ENCODE measurements at regions not wholly inside any gene's neighbourhood (a gene's known extent, or its start where the extent isn't known, plus 50 kb on each side); places are given as distances from the start of the nearest gene placed in this dataset.

GRCh38 chr2:111617299-111618225, 266.4 kb downstream of the ANAPC1 start:
- no peak for TF ChIP-seq CTCF (IDR thresholded peaks at IDR 0.05; ENCODE audit: control extremely low read depth in 1 of 3, insufficient read depth in 1 of 3, low read depth in 1 of 3, low read length in 3 of 3)
- no peak for TF ChIP-seq SP1 (IDR thresholded peaks at IDR 0.05; ENCODE audit: low read depth, low read length)
- no peak for TF ChIP-seq POLR2A (IDR thresholded peaks at IDR 0.05; ENCODE audit: control extremely low read depth in 1 of 2, low read depth in 2 of 2, low read length in 2 of 2)
- TF ChIP-seq RAD21 (IDR thresholded peaks at IDR 0.05 in 1 of 2, conservative IDR thresholded peaks at IDR 0.05 in 1 of 2; ENCODE audit: low read depth in 2 of 2, low read length in 2 of 2): no peak
- no peak for TF ChIP-seq SAP30 (IDR thresholded peaks at IDR 0.05; ENCODE audit: insufficient read depth, insufficient replicate concordance, low read length)
- TF ChIP-seq EZH2 (IDR thresholded peaks at IDR 0.05; ENCODE audit: low read depth, low read length, severe bottlenecking): no peak
- no peak for TF ChIP-seq MAX (IDR thresholded peaks at IDR 0.05)
- TF ChIP-seq RFX5 (IDR thresholded peaks at IDR 0.05; ENCODE audit: borderline replicate concordance, low read depth, low read length): no peak
- no peak for TF ChIP-seq SP2 (IDR thresholded peaks at IDR 0.05; ENCODE audit: low read length)

All from H1 (cell line).